Activated T-cell treated with anti-CD3 and anti-CD28 coated beads for 48 hours (primary cell): ENCODE measurements at regions not wholly inside any gene's neighbourhood (a gene's known extent, or its start where the extent isn't known, plus 50 kb on each side); places are given as distances from the start of the nearest gene placed in this dataset.

Experiments
- DNase-seq: peaks from one replicate; pipeline ENCODE4 v3.0.0-alpha.2; 2020; ENCODE audit warnings: low read depth

DNA sequence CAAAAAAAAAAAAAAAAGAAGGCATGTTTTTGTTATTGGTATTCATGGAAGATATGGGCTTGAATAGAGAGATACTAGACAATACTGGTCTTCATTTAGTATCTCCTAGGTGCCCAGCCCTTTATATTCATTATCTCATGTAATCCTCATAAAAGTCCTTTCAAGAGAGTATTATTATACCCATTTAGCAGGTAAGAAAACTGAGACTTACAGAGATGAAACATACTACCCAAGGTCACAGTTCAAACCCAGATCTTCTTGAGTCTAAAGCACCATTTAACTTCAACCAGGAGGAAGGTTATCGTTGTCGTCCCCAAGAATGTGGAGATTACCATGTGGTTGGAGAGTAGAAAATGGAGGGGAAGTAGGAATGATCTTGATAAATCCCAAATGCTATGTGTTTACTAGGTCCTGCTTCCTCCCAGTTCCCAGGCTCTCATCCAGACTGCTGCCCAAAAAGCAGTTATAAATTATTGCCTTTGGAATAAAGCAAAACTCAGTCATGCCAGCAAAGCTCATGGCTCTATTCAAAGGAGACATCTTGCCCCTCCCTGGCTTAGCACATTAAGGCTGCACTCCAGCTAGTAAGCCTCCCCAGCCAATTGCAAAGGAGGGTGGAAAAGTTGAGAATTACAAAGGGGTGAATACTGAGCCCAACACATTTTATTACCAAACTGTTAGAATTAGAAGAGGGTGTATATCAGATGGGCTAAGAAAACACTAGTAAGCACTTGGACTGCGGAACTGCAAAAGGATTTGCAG, 163.9 kb downstream of the PIK3R1 start:
- no peak for DNase-seq

DNA sequence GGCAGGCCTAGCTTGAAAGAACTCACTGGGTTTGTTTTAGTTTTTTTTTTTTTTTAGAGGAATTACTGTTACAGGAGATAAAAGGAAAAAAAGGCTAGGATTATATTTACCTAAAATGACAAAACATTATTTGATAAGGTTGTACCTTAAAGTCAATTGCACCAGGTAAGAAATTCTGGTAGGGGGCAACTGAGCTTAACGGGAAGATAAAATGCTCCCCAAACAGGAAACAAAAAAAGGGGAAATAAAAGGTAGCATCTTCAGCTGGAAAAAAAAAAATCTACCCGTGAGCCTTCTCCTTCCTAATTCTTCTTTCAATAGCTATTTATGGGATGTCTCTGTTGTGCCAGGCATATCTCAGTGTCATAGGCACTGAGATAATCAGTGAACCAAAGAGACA, 164.5 kb downstream of the PIK3R1 start:
- no peak for DNase-seq

DNA sequence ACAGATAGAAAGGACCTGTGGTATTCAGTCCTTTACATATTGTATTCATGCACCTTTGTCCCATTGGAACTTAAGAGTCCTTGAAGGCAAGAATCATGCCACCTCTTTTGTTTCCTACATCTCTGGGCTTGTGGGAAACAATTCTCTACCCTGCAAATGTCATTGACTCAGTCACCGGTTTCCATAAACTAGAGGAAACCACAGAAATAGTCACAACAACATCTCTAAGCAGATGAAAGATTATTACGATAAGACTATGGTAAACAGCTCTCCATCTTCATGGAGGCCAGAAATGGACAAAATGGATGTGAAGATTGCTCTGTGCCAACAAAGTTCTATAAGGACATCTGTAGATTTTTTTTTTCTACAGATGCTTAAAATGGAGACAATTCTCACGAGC, 165.5 kb downstream of the PIK3R1 start:
- DNase-seq: no peak

DNA sequence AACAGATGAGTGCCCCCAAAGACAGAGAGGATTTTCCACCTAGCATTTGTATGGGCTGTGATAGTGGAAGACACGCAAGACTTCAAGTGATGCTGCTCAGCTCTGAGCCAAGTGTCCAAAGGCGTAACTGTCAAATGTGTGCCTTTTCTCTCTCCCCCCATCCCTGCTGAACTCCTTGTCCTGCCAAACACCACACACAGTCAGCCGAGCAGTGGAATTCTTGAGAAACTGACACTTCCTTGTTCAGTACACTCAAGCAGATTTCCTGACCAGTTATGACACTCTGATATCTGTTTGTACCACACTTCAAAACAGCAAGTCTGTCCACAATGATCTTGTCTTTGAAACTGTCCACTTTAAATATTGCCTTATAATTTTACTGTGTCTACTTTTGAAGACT, 166.4 kb downstream of the PIK3R1 start:
- DNase-seq: no peak

DNA sequence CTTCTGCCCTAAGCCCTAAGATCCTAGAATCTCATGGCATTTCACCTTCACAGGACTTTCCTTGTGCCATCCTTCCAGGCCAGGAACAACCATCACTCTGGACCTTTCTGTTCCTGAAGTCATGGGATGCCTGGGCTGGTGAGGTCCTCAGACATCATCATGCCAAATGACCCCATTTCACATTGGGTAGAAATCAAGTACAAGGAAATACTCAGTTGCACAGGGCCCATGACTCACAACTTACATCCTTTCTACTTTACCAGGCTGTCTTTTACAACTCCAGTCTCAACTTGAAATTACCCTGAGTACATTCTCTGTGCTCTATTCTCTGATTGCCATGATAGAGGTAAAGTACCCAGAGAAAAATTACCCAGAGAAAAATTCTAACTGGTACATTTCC, 167.1 kb downstream of the PIK3R1 start:
- DNase-seq: no peak

DNA sequence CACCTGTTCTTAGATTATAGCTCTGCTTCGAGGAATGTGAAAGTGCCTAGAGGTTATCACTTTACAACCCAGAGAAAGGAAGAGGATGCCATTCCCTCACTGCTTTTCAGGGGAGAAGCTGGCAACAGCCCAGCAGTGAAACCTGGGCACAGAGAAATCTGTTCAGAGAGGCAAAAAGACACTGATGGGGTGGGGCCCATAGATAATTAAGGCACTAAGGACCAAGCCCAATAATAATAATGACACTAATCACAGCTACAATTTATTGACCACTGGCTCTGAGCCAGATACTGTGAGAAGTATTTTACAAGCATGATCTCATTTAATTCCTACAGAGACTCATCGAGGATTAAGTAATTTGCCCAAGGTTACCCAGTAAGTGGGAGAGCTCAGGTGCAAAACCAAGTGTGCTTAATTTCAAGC, 168.3 kb downstream of the PIK3R1 start:
- no peak for DNase-seq

DNA sequence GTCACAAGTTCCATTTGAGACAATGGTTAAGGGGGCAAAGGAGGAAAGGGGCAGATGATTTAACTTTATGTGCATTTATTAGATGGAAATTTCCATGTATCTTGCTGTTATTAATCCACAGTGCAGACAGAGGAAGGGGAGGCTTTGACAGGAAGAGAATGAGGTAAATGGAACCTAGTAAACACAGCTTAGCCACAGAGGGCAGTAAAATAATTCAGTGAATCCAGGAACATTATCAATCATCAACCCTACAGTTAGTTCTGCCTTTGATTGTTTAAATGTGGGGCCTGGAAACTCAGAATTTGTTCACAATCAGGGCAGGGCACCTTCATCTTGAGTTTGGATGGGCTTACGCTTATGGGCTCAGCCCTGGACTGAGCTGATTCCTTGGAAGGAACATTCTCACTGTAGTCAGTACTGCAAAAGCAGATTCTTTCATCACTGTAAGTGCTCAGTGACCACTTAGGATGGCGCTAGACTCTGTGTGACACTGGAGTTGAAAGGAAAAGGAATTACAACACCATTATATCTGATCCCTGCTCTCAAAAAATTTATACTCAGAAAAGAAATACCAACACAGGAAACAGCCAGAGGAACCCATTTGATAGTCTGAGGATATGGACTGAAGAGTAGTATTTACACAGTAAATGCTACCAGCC, 169.5 kb downstream of the PIK3R1 start:
- DNase-seq: no peak

DNA sequence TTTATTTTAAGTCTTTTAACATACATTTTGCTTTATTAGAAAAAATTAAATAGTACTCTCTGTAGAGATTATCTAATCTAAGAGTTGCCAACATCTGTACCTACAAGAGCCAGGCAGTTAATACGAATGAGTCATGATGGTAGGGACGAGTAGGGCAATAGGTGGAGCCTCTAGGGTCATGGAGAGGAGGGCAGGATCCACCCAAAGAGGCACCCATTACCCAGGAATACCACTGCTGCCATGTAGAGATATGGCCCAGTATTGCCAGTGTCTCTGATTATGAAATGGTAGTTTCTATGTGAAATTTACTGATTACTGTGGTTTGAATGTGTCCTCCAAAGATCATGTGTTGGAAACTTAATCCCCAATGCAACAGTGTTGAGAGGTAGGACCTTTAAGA, 170.4 kb downstream of the PIK3R1 start:
- no peak for DNase-seq

DNA sequence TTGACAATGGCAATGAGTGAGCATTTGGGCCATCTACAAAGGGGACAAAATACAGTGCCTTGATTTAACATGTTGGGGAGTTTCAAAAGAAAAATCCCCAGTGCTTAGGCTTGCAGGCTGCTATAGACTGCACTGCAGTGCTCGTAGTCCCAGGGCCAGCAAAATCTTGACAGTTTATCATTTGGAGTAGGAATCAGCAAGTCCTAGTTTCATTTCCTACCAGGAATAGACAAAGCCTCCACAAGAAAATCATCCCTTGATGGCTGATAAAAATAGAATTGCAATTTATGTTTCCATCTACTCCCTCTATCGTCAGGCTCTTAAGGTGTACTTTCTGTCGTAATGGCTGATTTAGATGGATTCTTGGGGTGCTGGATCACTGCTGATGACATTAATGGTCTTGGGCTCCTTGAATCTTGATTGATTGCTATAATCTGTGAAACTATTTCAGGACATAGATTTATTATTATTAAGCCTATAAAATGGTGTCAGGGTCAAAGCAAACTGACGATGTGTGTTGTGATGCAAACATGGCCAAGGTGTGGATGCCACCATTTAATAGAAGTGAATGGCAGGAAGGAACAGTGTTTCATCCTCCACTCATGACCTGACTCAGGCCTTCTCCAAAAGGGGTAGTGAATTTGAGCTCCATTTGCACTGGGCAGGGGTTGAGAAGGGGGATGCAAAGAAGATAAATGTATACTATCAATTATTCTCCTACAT, 171.7 kb downstream of the PIK3R1 start:
- DNase-seq: no peak

DNA sequence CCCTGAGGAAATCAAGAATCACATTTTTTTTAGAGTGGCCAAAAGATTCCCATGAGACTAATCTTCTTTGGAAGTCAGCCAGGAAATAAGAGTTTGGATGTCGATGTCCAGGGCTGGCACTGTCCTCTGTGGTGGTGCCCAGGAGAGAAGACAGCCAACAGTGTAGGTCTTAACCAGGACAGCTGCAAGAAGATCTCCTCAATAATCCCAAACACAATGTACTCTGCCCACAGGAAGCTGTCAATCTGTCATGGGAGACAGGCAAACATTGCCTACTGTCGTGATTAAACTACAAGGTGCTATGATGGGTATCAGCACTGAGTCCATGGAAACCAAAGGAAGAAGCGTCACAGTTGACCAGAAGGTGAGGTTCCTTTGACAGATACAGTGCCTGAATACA, 174.1 kb downstream of the PIK3R1 start:
- DNase-seq: no peak

DNA sequence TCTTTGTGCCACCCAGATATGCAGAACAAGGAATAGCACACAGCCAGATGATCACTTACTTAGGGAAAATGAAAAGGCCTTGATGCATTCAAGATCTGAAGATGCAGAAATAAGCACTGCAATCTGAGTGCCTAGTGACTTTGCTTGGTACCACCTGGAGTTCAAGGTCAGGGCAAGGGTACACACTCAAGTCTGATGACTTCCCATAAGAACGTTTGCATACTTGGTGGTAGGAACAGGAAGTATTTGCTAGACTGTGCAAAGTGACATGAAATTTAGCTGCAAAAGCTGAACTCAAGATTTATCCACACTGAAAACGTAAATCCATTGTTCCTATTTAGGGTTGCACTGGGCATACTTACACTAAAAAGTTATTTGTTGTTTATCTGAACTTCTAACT, 177.1 kb downstream of the PIK3R1 start:
- no peak for DNase-seq

DNA sequence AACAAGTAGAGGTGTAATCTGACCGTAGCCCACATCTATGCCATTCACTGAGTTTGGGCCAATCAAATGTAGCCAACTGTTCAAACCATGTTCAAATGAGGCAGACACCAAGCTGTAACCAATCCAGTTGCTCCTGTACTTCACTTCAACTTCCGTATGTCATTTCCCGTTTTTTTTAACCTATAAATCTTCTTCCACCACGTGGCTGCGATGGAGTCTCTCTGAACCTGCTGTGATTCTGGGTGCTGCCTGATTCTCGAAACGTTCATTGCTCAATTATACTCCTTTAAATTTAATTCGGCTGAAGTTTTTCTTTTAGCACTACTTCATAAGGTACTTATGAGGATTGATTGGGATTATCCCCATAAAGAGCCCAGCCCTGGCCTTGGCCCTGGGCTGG, 179.7 kb downstream of the PIK3R1 start:
- no peak for DNase-seq

DNA sequence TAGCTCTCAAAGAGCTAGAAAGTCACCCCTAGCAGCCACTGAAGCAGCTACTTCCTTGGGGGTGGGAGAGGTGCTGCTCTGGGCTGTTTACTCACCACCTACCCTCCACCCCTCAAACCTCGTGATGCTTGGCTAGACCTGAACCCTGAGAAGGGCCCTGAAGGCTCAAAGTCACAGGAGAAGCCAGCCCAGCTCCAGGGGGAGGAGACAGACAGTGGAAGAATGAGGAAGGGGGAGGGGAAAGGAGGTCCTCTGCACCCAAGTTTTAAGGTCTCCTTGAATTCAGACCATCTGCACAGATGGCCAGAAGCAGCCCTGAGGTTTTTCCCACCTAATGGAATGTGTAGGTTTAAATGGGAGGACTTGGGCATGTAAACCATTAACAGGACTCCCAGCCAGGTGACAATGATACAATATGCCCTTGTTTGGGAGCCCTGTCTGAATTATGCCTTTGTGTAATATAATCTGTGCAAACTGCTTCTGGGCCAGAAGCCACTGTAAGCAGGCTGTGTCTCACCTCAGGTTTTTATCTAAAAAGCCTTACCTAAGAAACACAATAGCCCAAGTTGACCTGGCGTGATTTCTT, 180.5 kb downstream of the PIK3R1 start:
- no peak for DNase-seq

DNA sequence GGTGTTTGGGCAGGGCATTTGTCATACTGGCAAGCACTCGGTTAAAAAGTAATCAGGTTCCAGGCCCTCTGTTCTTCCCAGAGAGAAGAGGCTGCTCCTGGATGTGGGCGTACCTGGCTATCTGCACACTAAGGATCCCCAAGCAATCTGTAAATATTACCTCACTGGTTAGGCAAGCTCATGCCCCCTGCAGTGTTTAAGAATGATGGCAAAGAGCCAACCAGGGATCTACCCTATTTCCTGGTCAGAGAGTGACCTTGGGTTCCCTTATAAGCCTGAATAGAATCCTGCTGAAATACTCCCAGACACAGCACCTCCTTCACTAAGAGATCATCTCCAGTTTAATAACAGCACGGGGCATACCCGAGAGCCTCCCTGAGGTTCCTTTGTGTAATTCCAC, 181.2 kb downstream of the PIK3R1 start:
- DNase-seq: no peak

DNA sequence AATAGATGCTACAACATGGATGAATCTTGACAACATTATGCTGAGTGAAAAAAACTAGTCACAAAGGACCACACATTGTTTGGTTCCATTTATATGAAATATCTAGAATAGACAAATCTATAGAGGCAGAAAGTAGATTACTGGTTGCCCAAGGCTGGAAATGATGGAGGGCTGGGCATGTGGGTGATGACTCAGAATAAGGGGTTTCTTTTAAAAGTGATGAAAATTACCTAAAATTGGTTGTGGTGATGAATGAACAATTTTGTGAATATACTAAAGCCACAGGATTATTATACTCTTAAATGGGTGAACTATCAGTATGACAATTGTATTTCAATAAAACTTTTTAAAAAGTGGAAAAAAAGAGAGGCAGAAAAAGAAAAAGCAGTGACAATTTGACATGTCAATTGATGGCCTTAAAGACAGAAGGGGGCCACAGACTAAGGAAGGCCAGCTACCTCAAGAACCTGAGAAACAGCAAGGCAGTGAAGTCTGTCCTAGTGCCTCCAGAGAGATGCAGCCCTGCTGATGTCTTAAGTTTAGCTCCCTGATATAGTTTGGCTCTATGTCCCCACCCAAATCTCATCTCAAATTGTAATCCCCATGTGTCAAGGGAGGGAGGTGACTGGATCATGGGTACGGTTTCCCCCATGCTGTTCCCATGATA, 182.7 kb downstream of the PIK3R1 start:
- DNase-seq: no peak

DNA sequence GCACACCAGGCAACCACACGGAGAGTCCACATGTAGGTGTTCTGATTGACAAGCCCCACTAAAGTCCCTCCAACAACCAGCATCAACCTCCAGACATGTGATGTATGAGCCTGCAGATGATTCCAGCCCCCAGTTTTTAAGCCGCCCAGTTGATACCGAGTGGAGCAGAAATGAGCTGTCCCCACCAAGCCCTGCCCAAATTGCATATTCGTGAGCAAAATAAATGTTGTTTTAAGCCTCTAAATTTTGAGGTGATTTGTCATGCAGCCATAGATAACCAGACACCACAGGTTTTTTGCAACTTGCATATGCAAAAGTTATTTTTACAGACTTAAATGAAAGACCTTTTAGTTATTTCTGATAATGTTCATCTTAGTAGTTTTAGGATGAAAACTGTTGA, 187.7 kb downstream of the PIK3R1 start:
- no peak for DNase-seq

DNA sequence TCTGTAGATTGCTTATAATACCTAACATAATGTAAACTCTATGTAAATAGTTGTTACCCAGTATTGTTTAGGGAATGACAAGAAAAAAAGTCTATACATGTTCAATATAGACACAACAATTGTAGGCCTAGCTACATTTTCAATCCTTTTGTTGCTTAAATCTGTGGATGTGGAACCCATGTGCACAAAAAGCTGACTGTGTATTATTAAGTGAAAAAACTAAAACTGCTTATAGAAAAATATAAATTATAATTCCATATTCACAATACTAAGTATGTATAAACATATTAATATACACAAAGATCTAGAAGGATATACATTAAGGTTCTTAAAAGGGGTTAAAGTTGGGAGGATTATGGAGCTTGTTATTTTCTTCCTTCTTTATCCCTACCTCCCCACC, 188.7 kb downstream of the PIK3R1 start:
- DNase-seq: no peak

DNA sequence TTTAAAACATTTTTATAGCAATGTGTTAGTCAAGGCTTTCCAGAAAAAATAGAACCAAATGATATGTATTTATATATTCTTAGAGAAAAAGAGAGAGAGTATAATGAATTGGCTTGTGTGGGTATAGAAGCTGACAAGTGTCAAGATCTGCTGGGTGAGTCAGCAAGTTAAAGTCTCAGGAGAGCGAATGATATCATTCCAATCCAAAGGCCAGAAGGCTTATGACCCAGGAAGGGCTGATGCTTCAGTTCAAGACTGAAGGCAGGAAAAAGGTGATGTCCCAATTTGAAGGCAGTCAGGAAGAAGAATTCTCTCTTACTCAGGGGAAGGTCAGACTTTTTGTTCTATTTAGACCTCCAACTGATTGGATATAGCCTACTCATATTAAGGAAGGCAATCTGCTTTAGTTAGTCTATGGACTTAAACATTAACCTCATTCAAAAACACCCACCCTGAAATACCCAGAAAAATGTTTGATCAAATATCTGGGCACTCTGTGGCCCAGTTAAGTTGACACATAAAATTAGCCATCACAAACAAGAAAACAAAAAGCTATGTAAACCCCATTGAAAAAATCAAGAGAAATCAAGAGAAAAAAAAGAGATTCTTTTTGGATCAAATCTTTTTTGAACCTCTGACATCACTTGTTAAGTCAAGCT, 189.6 kb downstream of the PIK3R1 start:
- DNase-seq: no peak

DNA sequence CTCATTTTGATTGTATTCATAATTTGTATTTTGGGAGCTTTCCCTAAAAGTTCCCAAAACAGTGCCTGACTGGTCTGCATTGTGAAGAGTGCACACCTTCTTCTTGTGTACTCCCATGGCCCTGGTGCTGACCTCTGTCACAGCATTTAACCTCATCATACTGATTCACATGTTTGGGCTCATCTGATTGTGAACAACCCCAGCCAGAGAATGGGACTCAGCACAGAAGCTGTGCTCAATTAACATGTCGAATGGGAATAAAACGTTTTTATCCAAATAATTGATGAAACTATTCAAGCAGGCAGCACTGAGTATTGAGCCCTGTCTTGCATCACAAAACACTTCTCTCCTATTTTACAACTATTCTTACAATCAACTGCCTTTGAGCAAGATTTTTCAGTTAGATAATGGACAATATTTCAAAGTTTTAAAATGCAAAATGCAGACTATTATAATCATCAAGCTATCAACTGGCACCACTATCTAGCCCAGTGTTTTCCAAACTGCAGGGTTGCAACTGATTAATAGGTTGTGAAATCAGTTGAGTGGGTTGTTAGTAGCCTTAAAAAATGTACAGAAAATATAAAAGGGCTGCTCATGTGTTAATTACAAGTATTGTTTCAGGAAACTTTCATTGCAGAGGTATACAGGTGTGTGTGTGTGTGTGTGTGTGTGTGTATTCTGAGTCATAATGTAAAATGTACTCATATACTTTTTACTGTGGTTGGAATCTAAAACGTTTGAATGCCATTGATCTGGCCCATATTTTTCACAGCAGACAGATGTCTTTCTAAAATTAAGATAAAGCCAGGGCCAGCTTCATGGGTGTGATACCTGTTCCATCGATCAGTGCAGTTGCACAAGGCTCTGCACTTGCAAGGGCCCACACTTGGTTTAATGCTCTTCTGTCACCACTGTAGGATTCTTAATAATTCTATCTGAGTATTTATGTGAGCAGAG, 190.5 kb downstream of the PIK3R1 start:
- DNase-seq: no peak

DNA sequence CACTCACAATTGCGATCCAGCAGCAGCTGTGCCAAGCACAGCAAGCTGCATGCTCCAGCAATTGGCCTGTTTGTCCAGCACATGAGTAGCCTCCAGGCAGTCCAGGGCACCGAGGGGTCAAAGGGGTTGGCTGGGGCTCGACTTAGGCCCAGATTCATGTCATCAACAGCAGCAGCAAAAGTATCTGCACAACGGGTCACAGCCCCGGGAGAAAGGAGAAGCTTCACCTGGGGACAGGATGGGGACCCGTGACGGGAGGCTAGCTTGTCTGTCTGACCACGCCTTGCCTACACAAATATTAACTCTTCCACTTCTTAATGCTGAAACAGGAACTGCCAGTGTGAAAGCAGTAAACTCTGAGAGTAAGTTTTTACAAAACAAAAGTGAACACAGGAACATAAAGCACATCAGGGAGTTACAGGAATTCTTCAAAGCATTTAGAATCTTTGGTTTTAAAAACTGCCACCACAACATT, 191.2 kb downstream of the PIK3R1 start:
- DNase-seq: no peak
